HCT116 (cell line): ENCODE measurements at regions not wholly inside any gene's neighbourhood (a gene's known extent, or its start where the extent isn't known, plus 50 kb on each side); places are given as distances from the start of the nearest gene placed in this dataset.
"Not testable (repeated sequence)": the region's sequence is repeated elsewhere in the genome, so short reads cannot be mapped to it uniquely, and the experiment has no call there.

Source experiments
- ATAC-seq: fragments of 200-7000 bp; cut with Tn5 transposase; 2 replicates; pipeline ENCODE4 v1.9.1; 2020; ENCODE audit warnings: mild to moderate bottlenecking, moderate library complexity
- BruUV-seq: library from RNA; stranded (reverse); fragments of 400-500 nt; replicated peaks from 2 replicates; lab custom pipeline; 2021; lab: Mats Ljungman, UMichigan
- CTCF ChIA-PET: fragments of 300-600 bp; sonication (Branson Sonifier 250); formaldehyde crosslinking; loops from one replicate; lab custom pipeline; 2021; ENCODE audit warnings: antibody characterized with exemption; lab: Charles Lee
- POLR2A ChIA-PET: fragments of 300-600, 350-600 bp; sonication (Branson Sonifier 250); formaldehyde crosslinking; loops from one replicate; lab custom pipeline; 2021; ENCODE audit warnings: antibody characterized with exemption; lab: Charles Lee
- RAD21 ChIA-PET, 2 experiments: fragments of 300-600 bp; sonication (Branson Sonifier 250); formaldehyde crosslinking; loops; one replicate each; lab custom pipeline; 2023; ENCODE audit warnings: low total read pairs in 2 of 2; ENCODE audit not compliant: uncharacterized antibody in 2 of 2, unreplicated experiment in 2 of 2, low non-redundant PET in 1 of 2; lab: Charles Lee
- DNase-seq: peaks from one replicate; pipeline ENCODE4 v3.0.0-alpha.2; 2010; ENCODE audit warnings: low read depth, low spot score
- H2AFZ ChIP-seq: fragments of 200-600 bp; shearing (Covaris generic), sonication (generic); 2 replicates; pipeline ENCODE4 v1.6.1; 2017; ENCODE audit warnings: low read depth, mixed run types, mixed read lengths, antibody characterized with exemption, low read length; ENCODE audit not compliant: poor library complexity, severe bottlenecking
- H3K27ac ChIP-seq: 2 replicates; pipeline ENCODE4 v1.5.1; 2012; ENCODE audit warnings: low read depth, low read length
- H3K27me3 ChIP-seq: fragments of 200-600 bp; sonication (generic); 2 replicates; pipeline ENCODE4 v1.6.1; 2016; ENCODE audit warnings: mixed run types, low read length, mixed read lengths; ENCODE audit not compliant: insufficient read depth
- H3K36me3 ChIP-seq, 2 experiments: fragments of 200-500 bp in 1 of 2; fragments of 200-600 bp in 1 of 2; sonication (Bioruptor generic) in 1 of 2; sonication (generic) in 1 of 2; 2 replicates each; pipeline versions ENCODE4 v1.5.1 to v1.6.1; 2014 to 2016; ENCODE audit warnings: low read length in 2 of 2, inconsistent platforms in 1 of 2, mixed read lengths in 1 of 2, mixed run types in 1 of 2; ENCODE audit not compliant: insufficient read depth in 2 of 2, control insufficient read depth in 1 of 2
- H3K4me1 ChIP-seq, 2 experiments: fragments of 200-600 bp in 1 of 2; sonication (generic) in 1 of 2; 2 replicates each; pipeline versions ENCODE4 v1.5.1 to v1.6.1; 2012 to 2017; ENCODE audit warnings: low read length in 2 of 2, inconsistent platforms in 1 of 2, mild to moderate bottlenecking in 1 of 2, mixed read lengths in 1 of 2, mixed run types in 1 of 2, moderate library complexity in 1 of 2; ENCODE audit not compliant: insufficient read depth in 2 of 2, control insufficient read depth in 1 of 2
- H3K4me2 ChIP-seq: fragments of 200-600 bp; sonication (generic); 2 replicates; pipeline ENCODE4 v1.6.1; 2017; ENCODE audit warnings: mixed run types, low read length, mixed read lengths
- H3K4me3 ChIP-seq, 2 experiments: fragments of 200-600 bp in 1 of 2; sonication (generic) in 1 of 2; replicated peaks in 1 of 2; 2 replicates each; pipeline ENCODE4 v1.5.1; 2011 to 2016; ENCODE audit warnings: low read length in 2 of 2, control low read depth in 1 of 2, low read depth in 1 of 2, mild to moderate bottlenecking in 1 of 2, mixed read lengths in 1 of 2, mixed run types in 1 of 2
- H3K79me2 ChIP-seq: fragments of 200-600 bp; sonication (generic); 2 replicates; pipeline ENCODE4 v1.6.1; 2017; ENCODE audit warnings: mild to moderate bottlenecking, mixed run types, low read length, moderate library complexity, mixed read lengths; ENCODE audit not compliant: insufficient read depth
- H3K9ac ChIP-seq: fragments of 200-600 bp; sonication (generic); 2 replicates; pipeline ENCODE4 v1.6.1; 2016; ENCODE audit warnings: low read length, mixed read lengths
- H3K9me2 ChIP-seq: fragments of 200-600 bp; sonication (generic), shearing (Covaris generic); 2 replicates; pipeline ENCODE4 v1.6.1; 2017; ENCODE audit warnings: mixed run types, mild to moderate bottlenecking, moderate library complexity; ENCODE audit not compliant: insufficient read depth
- H3K9me3 ChIP-seq, 2 experiments: fragments of 200-500 bp in 1 of 2; fragments of 200-600 bp in 1 of 2; sonication (Bioruptor generic) in 1 of 2; sonication (generic) in 1 of 2; 2 replicates each; pipeline ENCODE4 v1.6.1; 2014 to 2017; ENCODE audit warnings: low read length in 2 of 2, mixed read lengths in 2 of 2, inconsistent platforms in 1 of 2, low read depth in 1 of 2, mild to moderate bottlenecking in 1 of 2, mixed run types in 1 of 2, moderate library complexity in 1 of 2; ENCODE audit not compliant: control insufficient read depth in 1 of 2, insufficient read depth in 1 of 2
- H4K20me1 ChIP-seq: fragments of 200-600 bp; sonication (generic), shearing (Covaris generic); 2 replicates; pipeline ENCODE4 v1.6.1; 2017; ENCODE audit warnings: mixed run types, mild to moderate bottlenecking, moderate library complexity; ENCODE audit not compliant: insufficient read depth
- CEBPB ChIP-seq: IDR thresholded peaks from 2 replicates; pipeline ENCODE4 v1.6.1; 2012; ENCODE audit warnings: low read depth
- EZH2phosphoT487 ChIP-seq: fragments of 200-600 bp; IDR thresholded peaks from 2 replicates; pipeline ENCODE4 v1.6.1; 2018; ENCODE audit warnings: antibody characterized with exemption, borderline replicate concordance
- SP1 ChIP-seq: IDR thresholded peaks from 2 replicates; pipeline ENCODE4 v1.6.1; 2012; ENCODE audit warnings: low read depth
- YY1 ChIP-seq: IDR thresholded peaks from 2 replicates; pipeline ENCODE4 v1.6.1; 2011; ENCODE audit warnings: low read length, low read depth, moderate library complexity, mild to moderate bottlenecking; ENCODE audit not compliant: insufficient replicate concordance; ENCODE audit errors: extremely low read depth
- ZNF274 ChIP-seq: fragments of 200-500 bp; sonication (Bioruptor generic); IDR thresholded peaks from 2 replicates; pipeline ENCODE4 v1.6.1; 2014; ENCODE audit warnings: mild to moderate bottlenecking, low read depth, low read length, inconsistent platforms
- intact Hi-C: fragments of 100-400 bp; cut with micrococcal nuclease; formaldehyde crosslinking; loops from 2 replicates; pipeline ENCODE4 v1.10.0; 2022
- TF ChIP-seq, protein P1 (sequence below): IDR thresholded peaks from 2 replicates; pipeline ENCODE4 v1.6.1; 2011; ENCODE audit warnings: mild to moderate bottlenecking, low read length, moderate library complexity; ENCODE audit not compliant: insufficient replicate concordance; ENCODE audit errors: extremely low read depth

DNA sequence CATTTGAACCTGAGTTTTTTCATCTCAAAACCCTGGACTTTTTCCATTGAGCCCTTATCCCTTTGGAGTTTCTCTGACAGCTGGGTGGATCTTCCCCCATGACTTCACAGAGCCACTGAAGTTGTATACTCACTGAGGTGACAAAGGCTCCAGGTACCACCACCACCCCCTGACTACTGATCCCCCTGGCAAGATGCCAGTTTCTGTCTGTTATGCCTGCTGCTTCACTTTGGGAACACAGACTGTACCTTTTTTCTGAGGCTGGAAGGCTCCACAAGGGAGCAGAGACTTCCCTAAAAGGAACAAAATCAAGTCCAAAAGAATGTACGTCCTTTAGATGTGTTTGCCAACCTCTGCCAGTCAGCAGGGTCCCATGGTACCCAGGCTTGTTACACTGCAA, 160.3 kb upstream of the JADE1 start:
- no peaks in the 10 kb centered on the region for H3K36me3 ChIP-seq
- no peaks in the 10 kb centered on the region for H4K20me1 ChIP-seq
- no peak overlapping the region for H3K9ac ChIP-seq
- no peak overlapping the region for H3K4me2 ChIP-seq
- H3K4me3 ChIP-seq = no peak overlapping the region
- ChIA-PET CTCF (no interaction called here), POLR2A (no interaction called here), RAD21 (no interaction called here)
- TF ChIP-seq ZNF274 (no peak), EZH2phosphoT487 (no peak), CEBPB (no peak), YY1 (no peak)
- TF ChIP-seq, protein P1, sequence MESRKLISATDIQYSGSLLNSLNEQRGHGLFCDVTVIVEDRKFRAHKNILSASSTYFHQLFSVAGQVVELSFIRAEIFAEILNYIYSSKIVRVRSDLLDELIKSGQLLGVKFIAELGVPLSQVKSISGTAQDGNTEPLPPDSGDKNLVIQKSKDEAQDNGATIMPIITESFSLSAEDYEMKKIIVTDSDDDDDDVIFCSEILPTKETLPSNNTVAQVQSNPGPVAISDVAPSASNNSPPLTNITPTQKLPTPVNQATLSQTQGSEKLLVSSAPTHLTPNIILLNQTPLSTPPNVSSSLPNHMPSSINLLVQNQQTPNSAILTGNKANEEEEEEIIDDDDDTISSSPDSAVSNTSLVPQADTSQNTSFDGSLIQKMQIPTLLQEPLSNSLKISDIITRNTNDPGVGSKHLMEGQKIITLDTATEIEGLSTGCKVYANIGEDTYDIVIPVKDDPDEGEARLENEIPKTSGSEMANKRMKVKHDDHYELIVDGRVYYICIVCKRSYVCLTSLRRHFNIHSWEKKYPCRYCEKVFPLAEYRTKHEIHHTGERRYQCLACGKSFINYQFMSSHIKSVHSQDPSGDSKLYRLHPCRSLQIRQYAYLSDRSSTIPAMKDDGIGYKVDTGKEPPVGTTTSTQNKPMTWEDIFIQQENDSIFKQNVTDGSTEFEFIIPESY = no peak
- DNase-seq (no peak), ATAC-seq (no peak)
- no peaks in the 10 kb centered on the region for H3K9me2 ChIP-seq
- no peak overlapping the region for H3K27ac ChIP-seq
- no peaks in the 10 kb centered on the region for H3K27me3 ChIP-seq
- intact Hi-C loops = no loop called here
- H3K9me3 ChIP-seq = no peaks in the 10 kb centered on the region
- H2AFZ ChIP-seq = no peak overlapping the region
- BruUV-seq = no TSS peak
- H3K79me2 ChIP-seq = no peaks in the 10 kb centered on the region
- H3K4me1 ChIP-seq = peaks cover 0 to 6% of the 10 kb centered on the region in 2 experiments; a peak in 1 of 4 replicates

DNA sequence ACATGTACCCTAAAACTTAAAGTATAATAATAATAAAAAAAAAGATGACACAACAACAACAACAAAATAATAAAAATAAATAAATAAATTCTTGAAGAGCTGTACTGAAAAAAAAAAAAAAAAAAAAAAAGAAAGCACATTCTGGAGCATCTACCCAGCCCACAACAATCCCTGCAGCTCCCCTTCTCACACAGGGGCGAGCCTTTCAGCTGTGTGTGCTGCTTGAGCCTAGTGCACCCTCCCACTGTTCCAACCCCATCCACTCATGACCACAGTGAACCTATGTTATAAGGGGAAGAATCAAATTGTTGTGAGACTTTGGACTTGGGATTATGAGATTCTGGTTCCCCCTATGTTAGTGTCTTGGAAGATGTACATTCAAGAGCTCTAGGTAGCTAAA, 161.5 kb upstream of the JADE1 start:
- Histone ChIP-seq H3K9ac (no peak overlapping the region), H3K9me2 (no peaks in the 10 kb centered on the region), H3K27me3 (no peaks in the 10 kb centered on the region), H3K4me3 (no peak overlapping the region), H3K4me1 (peaks cover 0 to 6% of the 10 kb centered on the region in 2 experiments; a peak in 1 of 4 replicates), H3K27ac (no peak overlapping the region), H2AFZ (no peak overlapping the region), H4K20me1 (no peaks in the 10 kb centered on the region), H3K36me3 (no peaks in the 10 kb centered on the region), H3K4me2 (no peak overlapping the region), H3K79me2 (no peaks in the 10 kb centered on the region), H3K9me3 (no peaks in the 10 kb centered on the region)
- ChIA-PET POLR2A (no interaction called here), CTCF (no interaction called here), RAD21 (no interaction called here)
- ATAC-seq = no peak
- intact Hi-C loops = no loop called here
- TF ChIP-seq SP1 = no peak
- BruUV-seq = no TSS peak
- no peak for DNase-seq

DNA sequence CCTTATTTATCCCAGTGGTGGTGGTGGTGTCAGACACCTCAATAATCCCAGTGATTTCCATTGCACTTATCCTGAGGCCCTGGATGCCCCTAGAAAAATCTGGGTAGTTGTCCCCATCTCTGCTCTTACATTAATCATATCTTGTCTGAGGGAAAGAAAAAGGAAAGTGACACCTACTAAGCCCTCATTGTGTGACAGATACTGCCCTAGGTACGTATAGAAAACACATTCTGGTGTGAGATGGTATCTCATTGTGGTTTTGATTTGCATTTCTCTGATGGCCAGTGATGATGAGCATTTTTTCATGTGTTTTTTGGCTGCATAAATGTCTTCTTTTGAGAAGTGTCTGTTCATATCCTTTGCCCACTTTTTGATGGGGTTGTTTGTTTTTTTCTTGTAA, 162.6 kb upstream of the JADE1 start:
- H2AFZ ChIP-seq, H3K4me2 ChIP-seq, H3K36me3 ChIP-seq, H3K4me3 ChIP-seq, RAD21 ChIA-PET, DNase-seq, H4K20me1 ChIP-seq, ATAC-seq, H3K4me1 ChIP-seq, H3K9me2 ChIP-seq, H3K27ac ChIP-seq, H3K9ac ChIP-seq, H3K27me3 ChIP-seq, POLR2A ChIA-PET, intact Hi-C loops, H3K79me2 ChIP-seq, CTCF ChIA-PET, H3K9me3 ChIP-seq, BruUV-seq: not testable (repeated sequence)
